Stimulated activated CD8-positive, alpha-beta memory T cell treated with anti-CD3 and anti-CD28 coated beads, Interleukin-4, amount 100 ng/mL, for 4 hours (primary cell): ENCODE measurements at regions not wholly inside any gene's neighbourhood (a gene's known extent, or its start where the extent isn't known, plus 50 kb on each side); places are given as distances from the start of the nearest gene placed in this dataset.

Experiments
- DNase-seq, 2 donors: peaks; one replicate each; pipeline ENCODE4 v3.0.0-alpha.2; 2020; ENCODE audit warnings: low read depth in 2 of 2, low spot score in 1 of 2

DNA sequence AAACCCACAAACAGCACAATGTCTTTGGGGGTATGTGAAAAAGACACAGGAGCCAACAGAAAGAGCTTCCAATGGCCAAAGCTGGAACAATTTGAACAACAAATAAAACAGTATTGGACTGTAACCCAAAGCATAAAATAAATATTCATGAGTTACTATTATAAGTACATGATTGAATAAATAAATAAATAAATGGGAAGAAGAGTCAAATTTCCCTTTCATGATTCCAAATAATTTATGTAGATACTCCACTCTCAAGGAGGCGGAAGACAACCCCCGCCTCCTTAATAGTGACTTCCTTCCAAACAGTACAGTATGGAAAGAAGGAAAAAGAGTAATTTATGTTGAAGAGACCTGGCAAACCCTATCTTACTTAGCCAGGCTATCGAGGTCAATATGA is 124.4 kb upstream of the P2RY1 start:
- DNase-seq: no peak

DNA sequence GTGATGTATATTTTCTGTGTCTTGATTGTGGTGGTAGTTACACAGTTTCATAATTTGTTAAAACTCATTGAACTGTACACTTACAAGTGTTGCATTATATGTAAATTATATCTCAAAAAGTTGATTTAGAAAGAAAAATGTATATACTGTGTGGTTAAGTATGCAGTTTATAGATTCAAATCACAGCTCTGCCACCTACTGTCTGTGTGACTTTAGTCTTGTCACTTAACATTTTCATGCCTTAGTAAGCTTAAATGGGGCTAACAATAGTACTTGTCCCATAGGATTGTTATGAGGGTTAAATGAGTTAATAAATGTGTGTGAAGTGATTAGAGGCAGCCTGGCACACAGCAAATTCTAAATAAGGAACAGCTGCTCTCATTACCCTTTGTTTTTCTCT is 120.9 kb upstream of the P2RY1 start:
- no peak for DNase-seq

DNA sequence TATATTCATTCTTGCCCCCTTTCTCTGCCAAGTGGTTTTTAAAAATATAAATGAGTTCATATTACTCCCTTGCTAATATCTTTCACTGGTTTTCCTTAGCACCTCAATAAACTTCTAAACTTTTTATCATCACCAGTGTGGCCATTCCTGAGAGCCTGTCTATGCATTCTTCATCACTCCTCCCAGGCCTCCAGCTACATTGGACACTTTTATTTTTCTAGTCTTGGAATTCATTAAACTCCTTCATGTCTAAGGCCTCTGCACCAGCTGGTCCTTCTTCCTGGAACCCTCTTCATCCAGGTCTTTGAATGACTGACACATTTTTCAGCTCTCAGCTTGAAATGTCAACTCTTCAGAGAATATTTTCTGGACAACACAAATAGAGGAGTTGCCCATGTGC is 120.4 kb upstream of the P2RY1 start:
- no peak for DNase-seq

DNA sequence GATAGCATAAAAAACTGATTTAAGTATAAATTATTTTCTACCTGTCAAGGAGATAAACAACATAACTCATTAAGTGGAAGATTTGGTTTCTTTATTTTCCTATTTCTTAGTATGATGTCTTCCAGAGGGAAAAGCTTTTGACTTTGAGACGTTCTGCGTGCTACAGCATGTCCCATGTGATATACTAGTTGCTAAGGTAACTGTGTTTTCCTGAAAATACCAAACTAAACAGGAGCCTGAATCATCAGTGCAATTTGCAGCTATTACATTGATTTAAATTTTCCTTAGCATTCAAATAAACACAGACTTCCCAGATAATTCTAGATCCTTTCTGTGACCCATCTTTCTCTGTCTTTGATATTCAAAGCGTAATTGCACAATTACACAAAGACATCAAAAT is 117.7 kb upstream of the P2RY1 start:
- no peak for DNase-seq

DNA sequence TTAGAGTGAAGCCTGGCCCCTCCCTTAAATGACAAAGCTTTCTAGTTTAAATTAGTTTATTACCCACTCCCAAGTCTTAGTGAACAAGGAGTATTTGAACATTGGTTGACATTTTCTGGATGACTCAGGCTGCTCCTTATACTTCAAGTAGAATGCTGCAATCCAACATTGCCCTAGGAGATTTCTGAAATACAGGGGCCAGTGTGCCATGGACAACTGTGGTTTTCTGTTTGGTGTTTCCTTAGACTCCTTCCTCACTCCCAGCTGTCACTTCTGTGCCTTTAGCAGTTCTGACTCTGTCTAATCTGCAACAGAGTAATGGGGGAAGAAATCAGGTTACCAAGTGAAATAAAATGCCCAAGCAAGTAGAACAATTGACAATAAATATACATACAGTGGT is 116.1 kb upstream of the P2RY1 start:
- no peak for DNase-seq

DNA sequence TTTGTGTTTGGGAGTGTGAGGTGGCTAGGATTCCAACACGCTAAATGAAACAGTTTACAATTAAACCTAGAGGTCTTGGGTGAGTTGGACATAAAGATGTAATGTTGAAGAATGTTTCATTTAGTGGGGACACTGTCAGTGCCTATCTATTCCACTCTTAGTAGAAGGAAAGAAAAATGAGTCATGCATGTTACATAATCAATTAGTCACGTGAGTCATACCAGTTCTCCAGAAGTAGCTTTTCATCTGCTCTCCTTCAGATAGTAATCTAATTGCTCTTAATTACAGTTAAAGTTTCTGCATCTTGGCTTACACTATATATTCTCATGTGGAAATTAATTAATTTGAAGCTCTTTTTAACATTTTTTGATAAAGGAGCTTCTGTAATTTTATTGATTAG is 115.7 kb upstream of the P2RY1 start:
- DNase-seq: no peak

DNA sequence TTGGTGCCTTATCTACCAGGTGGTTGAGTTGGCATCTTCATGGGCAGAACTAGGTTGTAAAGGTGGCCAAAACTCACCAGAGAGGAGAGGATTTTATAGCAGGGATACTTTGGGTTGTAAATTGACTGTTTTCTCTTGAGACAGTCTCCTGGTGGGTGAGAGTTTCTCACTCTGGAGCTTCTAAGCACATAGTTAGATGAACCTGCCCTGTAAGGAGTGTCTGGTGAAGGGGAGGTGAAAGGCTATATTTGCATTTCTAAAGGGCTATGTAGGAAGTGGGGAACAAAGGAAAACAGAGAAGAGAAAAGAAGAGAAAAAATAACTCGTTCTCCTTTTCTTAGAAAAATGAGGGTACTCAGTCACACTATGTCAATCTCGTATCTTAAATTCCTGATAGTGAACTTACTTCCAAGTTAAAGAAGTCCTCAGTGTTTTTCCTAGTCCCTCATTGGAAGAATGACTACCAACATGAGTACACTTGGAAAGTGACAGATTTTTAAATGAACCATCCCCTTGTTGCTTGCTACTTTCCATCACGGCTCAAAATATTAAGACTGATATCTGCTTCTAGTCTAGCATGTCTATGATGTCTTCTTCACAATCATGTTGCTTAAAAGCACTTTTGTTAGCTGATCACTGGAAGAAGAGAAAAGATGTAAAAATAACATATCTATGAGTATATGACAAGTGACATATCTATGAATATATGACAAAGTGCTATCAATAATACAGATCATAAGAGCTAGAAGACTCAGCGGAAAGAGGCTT is 113.8 kb upstream of the P2RY1 start:
- DNase-seq: no peak

DNA sequence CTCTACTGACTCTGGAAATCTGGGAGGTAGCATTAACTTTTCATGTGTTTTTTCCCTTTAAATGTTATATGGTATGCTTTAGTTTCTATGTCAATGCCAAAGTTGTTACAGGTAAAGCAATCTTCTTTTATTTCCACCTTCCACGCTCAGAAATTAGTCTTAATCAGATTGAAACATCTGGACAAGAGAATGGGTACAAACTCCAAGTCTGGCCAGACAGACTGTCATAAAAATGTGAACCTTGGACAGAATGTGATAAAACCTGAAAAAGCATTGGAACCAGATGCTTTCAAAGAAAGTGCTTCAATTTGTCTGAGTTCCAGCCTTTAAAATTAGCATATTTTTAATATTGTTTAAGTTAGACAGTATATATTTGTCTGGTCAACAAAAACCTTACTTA is 110.7 kb upstream of the P2RY1 start:
- DNase-seq: no peak

DNA sequence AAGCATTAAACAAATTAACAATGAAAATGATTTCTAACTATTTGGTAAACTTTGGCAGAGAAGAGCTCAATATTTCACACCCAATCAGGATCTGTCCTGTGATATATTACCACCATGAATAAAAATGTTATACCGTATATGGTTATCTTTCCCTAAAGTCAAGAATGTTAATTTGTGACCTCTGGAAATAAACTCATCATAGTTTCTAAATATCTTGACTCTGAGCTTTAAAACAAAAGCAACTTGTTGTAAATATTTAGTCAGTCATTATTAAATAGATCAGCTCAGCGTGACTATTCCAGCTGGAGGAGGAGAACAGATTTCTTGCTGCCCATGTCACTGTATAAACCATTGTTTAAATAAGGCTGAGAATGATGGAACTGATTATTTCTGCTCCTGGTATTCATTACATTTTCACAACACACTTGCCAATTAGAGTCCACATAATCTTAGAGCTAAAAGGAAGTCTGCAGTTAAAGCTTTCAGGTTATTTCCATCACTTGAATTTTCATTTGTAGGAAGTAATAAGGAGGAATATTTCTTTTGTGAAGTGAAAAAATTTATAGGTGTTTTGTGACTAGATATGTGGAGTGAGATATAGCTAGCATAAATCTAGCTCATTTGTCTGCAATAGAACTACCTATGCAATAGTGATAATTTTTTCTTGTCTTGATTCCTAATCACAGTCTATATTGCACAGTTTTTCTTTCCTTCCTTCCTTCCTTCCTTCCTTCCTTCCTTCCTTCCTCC is 106.5 kb upstream of the P2RY1 start:
- no peak for DNase-seq

DNA sequence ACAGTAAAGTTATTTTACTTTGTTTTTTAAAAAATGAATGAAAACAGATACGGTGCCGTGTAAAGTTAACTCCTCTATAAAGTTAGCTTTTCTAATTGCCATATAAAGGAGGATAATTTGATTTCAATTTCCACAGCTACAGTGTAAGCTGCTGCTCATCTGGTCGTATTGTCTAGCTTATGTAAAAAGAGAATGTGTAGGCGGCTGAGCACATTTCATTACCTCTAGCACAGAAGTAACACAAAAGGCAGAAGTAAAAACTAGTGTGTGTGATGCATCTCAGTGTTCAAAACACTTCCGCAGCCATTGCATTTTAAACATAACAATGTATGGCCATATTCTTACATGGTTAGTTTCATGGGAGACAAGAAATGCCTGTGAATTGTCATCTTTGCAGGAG is 105.0 kb upstream of the P2RY1 start:
- DNase-seq: no peak

DNA sequence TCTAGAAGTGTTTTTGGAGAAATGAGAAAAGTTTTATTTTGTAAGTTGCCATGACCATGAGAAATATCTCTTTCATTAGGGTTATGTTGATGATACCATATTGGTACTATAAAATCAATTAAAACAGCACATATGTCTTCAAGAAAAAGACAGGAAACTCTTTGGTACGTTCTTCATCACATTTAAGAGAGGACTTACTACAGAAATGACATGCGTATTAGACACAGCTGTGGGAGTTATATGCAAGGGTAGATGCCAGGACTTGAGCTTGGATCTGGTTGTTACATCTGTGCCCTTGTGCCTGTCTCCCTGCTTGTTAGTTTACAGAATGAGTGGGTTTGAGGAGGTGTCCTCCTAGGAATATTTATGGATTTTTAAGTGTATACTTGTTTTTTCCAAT is 103.4 kb upstream of the P2RY1 start:
- no peak for DNase-seq

DNA sequence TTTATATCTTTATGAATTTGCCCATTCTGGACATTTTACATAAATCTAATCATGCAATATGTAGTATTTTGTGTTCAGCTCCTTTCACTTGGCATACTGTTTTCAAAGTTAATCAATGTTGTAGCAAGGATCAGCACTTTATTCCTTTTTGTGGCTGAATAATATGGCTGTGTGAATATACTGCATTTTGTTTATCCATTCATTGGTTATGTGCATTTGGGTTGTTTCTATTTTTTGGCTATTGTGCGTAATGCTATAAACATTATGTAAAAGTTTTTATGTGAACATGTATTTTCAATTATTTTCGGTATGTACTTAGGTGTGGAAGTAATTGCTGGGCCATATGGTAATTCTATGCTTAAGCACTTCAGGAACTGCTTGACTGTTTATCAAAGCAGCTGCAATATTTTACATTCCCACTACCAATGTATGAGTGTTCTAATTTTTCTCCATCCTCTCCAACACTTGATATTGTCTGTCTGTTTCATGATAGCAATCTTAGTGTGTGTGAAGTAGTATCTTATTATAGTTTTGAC is 101.3 kb upstream of the P2RY1 start:
- DNase-seq: no peak

DNA sequence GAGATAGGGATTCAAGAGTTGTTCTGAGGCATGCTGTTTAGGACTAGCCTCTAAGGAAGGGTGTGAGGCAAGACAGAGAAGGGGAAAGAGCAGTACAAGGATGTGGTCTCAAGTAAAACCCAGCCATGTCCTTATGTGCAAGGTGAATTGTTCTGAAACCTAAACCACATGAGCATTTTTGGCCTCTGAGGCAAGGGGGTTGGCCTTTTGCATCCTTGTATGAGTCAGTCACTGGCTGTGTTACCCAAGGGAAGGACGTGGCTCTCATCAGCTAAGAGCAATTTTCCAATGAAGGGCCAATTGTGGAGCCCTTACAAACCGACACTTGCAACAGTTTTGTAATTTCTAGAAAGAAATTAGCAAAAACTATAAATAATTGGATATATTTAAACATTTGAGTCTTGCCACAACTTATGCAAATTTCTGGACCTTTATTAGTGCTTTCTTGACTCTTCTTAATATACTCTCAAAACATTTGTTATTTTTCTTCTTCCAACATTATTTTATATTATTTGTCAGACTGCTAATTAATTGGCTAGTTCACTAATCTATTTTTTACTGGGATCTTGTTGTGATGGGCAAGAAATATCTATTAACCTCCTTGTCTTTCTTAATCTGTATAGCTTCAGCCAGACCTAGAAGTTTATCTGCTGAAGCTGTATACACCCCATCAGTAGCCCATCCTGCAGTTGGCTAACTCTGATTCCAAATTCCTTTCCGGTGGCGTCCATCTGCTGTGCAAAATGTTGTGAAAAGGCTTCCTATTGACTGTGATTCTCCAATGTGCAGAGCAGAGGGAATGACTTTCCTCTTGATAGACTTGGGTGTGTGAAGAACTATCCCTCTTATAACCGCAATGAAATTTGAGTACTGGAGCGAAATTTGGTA is 97.7 kb upstream of the P2RY1 start:
- DNase-seq: no peak

DNA sequence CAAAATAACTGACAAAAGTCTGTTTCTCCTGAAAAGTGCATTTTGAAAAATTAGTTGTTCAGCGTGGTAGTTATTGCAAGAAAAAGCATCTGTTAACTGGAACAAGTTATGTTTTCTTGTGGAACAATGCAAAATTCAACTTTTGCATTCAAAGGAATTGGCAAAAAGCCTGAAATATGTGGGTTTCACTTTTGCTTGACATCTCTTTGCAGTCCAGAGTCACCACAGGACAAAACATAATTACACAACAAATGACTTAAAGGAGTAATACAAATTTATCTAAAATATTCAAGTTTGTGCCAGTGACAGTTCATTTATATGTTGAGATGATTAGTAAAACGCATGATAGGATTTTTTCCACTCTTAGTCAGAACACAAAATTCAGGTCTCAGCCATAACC is 96.3 kb upstream of the P2RY1 start:
- no peak for DNase-seq

DNA sequence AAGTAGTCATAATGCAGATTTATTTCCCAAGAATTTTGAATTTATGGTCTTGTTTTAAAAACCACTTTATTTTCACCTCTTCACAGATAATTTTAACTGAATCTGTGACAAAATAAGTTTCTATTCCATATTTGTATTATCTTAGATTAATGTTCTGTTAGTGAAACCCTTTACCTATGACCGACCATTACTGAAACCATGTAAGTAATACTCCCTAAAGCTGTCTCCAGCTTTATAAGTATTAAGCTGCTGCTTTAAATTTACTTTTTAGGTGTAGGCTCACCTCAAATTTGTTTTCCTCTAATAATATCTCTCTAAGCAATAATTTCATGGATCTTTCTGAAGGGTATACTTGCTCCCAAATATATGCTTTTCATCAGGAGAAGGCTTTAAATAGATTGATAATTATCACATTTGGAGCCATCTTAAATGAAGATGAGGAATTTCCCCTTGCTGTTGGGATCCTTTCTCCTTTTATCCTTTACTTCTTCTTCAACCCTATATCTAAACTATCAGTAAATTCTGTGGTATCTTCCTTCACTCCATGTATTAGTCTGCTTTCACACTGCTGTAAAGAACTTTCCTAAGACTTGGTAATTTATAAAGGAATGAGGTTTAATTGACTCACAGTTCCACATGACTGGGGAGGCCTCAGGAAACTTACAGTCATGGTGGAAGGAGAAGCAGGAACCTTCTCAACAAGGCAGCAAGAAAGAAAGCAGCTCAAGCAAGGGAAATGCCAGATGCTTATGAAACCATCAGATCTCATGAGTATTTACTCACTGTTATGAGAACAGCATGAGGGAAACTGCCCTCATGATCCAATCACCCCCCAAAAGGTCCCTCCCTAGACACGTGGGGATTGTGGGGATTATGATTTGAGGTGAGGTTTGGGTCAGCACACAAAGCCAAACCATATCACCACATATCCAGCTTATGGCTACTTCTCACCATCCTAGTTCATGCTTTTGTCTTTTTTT is 92.3 kb upstream of the P2RY1 start:
- DNase-seq: no peak

DNA sequence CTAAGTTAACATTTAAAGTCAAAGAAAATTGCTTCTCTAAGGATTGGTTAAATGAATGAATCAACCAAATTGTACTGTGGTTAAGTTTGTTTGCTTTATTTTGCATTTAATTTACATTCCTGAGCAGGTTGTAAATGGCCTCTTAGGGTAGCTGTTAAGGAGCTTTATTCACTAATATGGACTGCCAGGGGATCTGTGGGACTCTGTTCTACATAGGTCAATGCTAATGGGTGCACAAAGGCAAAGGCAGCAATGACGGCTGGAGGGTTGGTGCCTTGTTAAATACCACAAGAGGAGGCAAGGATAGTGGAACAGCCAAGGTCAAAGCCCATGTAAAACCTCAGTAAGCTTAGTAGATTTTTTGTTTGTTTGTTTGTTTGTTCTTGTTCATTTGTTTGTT is 89.3 kb upstream of the P2RY1 start:
- no peak for DNase-seq

DNA sequence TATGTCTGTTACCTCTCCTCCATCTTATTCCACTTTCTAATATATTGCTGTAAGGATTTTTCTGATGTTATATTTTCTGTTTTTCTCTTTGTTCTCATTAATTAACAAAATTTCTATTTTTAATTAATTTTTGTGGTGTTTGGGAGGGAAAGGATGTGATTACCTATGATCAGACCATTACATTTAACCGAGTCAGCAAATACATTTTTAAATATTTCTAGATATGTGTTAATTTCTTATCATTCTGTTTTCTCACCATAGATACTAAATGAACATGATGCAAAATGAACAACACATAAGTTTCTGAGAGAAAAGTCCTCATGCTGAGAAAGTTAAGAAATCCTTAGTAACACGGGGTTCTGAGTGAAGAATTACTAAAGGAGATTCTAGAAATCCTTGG is 80.6 kb upstream of the P2RY1 start:
- DNase-seq: no peak

DNA sequence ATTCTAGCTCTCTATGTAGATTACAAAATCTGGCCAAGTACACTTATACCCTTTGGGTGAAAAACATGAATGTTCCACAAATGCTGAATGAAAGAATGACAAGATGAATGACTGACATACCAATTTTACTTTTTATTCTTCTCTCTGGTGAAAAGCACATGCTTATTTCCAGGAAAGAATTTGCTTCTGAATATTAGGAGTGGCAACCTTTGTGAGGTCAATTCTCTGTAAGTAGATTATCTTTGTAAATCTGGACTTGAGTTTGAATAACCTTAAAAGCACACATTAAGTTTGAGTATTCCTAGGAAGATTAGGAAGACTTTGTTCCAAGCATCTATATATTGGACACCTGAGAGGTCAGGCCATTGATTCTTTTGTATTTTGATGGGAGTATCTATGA is 78.1 kb upstream of the P2RY1 start:
- no peak for DNase-seq

DNA sequence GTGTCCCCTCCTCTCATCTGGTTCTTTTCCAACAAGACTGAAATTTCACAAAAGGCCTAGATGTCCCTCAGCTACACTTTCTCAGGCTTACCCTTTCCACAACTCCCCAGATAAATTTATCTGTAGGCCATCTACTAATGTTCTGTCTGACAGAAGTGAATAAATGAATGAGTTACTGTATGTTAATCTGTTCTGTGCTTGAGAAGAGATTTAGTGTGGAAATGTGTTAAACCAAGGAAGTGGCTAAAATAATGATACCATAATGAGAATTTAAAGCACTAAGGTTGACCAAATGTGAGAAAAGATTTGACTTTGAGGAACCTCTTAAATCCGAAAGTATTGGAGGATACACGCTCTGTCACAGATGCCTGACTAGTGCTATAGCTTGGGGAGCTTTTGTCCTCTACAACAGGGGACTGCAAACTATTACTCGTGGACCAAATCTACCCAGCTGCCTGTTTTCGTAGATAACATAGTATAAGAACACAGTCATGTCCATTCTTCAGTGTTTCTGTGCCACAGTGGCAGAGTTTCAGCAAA is 74.8 kb upstream of the P2RY1 start:
- DNase-seq: no peak

DNA sequence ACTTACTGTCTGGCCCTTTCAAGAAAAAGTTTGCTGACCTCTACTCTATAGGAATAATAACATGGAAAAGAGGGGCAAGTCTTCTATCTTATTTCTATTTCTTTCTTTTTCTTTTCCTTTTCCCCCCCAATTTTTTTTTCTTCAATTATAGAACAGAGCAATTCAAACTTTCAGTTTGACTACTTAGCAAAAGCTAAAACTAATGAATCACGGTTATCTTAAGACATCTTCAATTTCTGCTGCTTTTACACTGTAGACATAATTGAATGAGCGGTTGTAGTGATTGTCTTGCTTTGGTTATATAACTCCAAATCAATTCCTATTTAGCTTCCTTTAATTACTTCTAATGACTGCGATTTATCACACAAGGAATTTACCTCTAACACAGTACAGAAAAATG is 74.3 kb upstream of the P2RY1 start:
- no peak for DNase-seq
